Astrocyte of the cerebellum (primary cell): ENCODE measurements at regions not wholly inside any gene's neighbourhood (a gene's known extent, or its start where the extent isn't known, plus 50 kb on each side); places are given as distances from the start of the nearest gene placed in this dataset.

Source experiments
- DNase-seq: peaks from one replicate; pipeline ENCODE4 v3.0.0-alpha.2; 2011; ENCODE audit warnings: low read depth
- H3K4me3 ChIP-seq: 2 replicates; pipeline ENCODE4 v1.5.1; 2011; ENCODE audit warnings: mild to moderate bottlenecking, low read depth, low read length, moderate library complexity
- CTCF ChIP-seq: IDR thresholded peaks from 2 replicates; pipeline ENCODE4 v1.5.1; 2012; ENCODE audit warnings: low read length, low read depth, moderate library complexity, mild to moderate bottlenecking; ENCODE audit errors: missing control alignments
- in situ Hi-C: cut with HindIII; loops from 2 replicates; pipeline ENCODE4 v1.10.0; 2017; ENCODE audit warnings: low sequenced_read_pairs

GRCh38 chr17:5874486-5874885 lies 195.7 kb upstream of the WSCD1 start:
- no peak for TF ChIP-seq CTCF
- no peak for DNase-seq
- in situ Hi-C loops, result no loop called here
- H3K4me3 ChIP-seq, result no peak overlapping the region

- TF ChIP-seq CTCF, result no peak
- no peak overlapping the region for H3K4me3 ChIP-seq
- in situ Hi-C loops, result no loop called here
- no peak for DNase-seq
Measured at GRCh38 chr17:5877366-5877765, 192.8 kb upstream of the WSCD1 start.

GRCh38 chr17:5877948-5878347 lies 192.2 kb upstream of the WSCD1 start:
- DNase-seq, result no peak
- no peak for TF ChIP-seq CTCF
- no peak overlapping the region for H3K4me3 ChIP-seq
- in situ Hi-C loops, result no loop called here

- DNase-seq, result no peak
- TF ChIP-seq CTCF, result no peak
- in situ Hi-C loops, result no loop called here
- no peak overlapping the region for H3K4me3 ChIP-seq
Measured at GRCh38 chr17:5881849-5882248, 188.3 kb upstream of the WSCD1 start.

GRCh38 chr17:5883775-5884665 lies 186.2 kb upstream of the WSCD1 start:
- in situ Hi-C loops, result no loop called here
- no peak for DNase-seq
- H3K4me3 ChIP-seq, result no peak overlapping the region
- TF ChIP-seq CTCF, result no peak

- in situ Hi-C loops, result no loop called here
- no peak overlapping the region for H3K4me3 ChIP-seq
- no peak for TF ChIP-seq CTCF
- DNase-seq, result no peak
Measured at GRCh38 chr17:5885336-5885735, 184.8 kb upstream of the WSCD1 start.
